IMR-90 (cell line): ENCODE measurements at regions not wholly inside any gene's neighbourhood (a gene's known extent, or its start where the extent isn't known, plus 50 kb on each side); places are given as distances from the start of the nearest gene placed in this dataset.

Experiments
- ATAC-seq: fragments of 200-7000 bp; cut with Tn5 transposase; 2 replicates; pipeline ENCODE4 v1.9.1; 2020; ENCODE audit warnings: low read depth, mild to moderate bottlenecking, moderate library complexity
- BruUV-seq: library from RNA; stranded (reverse); fragments of 400-500 nt; replicated peaks from 2 replicates; lab custom pipeline; 2021; lab: Mats Ljungman, UMichigan
- CTCF ChIA-PET: fragments of 300-600 bp; formaldehyde crosslinking; extraction: SDS; loops from one replicate; lab custom pipeline; 2021; ENCODE audit warnings: antibody characterized with exemption; lab: Yijun Ruan, JAX
- POLR2A ChIA-PET: fragments of 300-600 bp; sonication (Branson Sonifier 250); formaldehyde crosslinking; loops from one replicate; lab custom pipeline; 2022; ENCODE audit warnings: antibody characterized with exemption; ENCODE audit not compliant: unreplicated experiment; lab: Charles Lee
- DNase-seq: peaks from one replicate; pipeline ENCODE4 v3.0.0; 2013
- H2AFZ ChIP-seq: replicated peaks from 2 replicates; pipeline ENCODE3; 2013; ENCODE audit warnings: low read length, mild to moderate bottlenecking; ENCODE audit not compliant: poor library complexity
- H2AK5ac ChIP-seq: 2 replicates; pipeline ENCODE4 v1.6.1; 2013; ENCODE audit warnings: low read depth, low read length, inconsistent platforms
- H2AK9ac ChIP-seq: replicated peaks from 2 replicates; pipeline ENCODE3; 2013; ENCODE audit warnings: mild to moderate bottlenecking, low read depth, low read length, moderate library complexity; ENCODE audit not compliant: poor library complexity
- H2BK120ac ChIP-seq: 2 replicates; pipeline ENCODE4 v1.6.1; 2013; ENCODE audit warnings: low read depth, low read length, inconsistent platforms
- H2BK15ac ChIP-seq: 3 replicates; pipeline ENCODE4 v1.6.1; 2013; ENCODE audit warnings: low read depth, low read length, inconsistent platforms
- H2BK20ac ChIP-seq: 2 replicates; pipeline ENCODE4 v1.6.1; 2013; ENCODE audit warnings: low read depth, mild to moderate bottlenecking, inconsistent platforms, low read length, moderate library complexity
- H2BK5ac ChIP-seq: 2 replicates; pipeline ENCODE4 v1.6.1; 2013; ENCODE audit warnings: mild to moderate bottlenecking, low read depth, low read length, inconsistent platforms; ENCODE audit not compliant: poor library complexity, severe bottlenecking
- H3K14ac ChIP-seq: replicated peaks from 2 replicates; pipeline ENCODE4 v1.6.1; 2013; ENCODE audit warnings: low read depth, low read length, inconsistent platforms
- H3K18ac ChIP-seq: 2 replicates; pipeline ENCODE4 v1.6.1; 2013; ENCODE audit warnings: low read depth, low read length, control low read depth
- H3K23ac ChIP-seq: 2 replicates; pipeline ENCODE4 v1.6.1; 2013; ENCODE audit warnings: low read depth, low read length, inconsistent platforms
- H3K27ac ChIP-seq: 2 replicates; pipeline ENCODE4 v1.5.1; 2013; ENCODE audit warnings: mild to moderate bottlenecking, control low read depth, low read length; ENCODE audit not compliant: insufficient read depth
- H3K27me3 ChIP-seq: 2 replicates; pipeline ENCODE4 v1.6.1; 2013; ENCODE audit warnings: low read length; ENCODE audit not compliant: control insufficient read depth, insufficient read depth
- H3K36me3 ChIP-seq: 2 replicates; pipeline ENCODE4 v1.6.1; 2013; ENCODE audit warnings: low read length, mixed read lengths; ENCODE audit not compliant: control insufficient read depth, insufficient read depth
- H3K4ac ChIP-seq: 2 replicates; pipeline ENCODE4 v1.6.1; 2013; ENCODE audit warnings: low read depth, low read length, inconsistent platforms
- H3K4me1 ChIP-seq: 2 replicates; pipeline ENCODE4 v1.6.1; 2013; ENCODE audit warnings: low read length, mixed read lengths; ENCODE audit not compliant: control insufficient read depth, insufficient read depth
- H3K4me2 ChIP-seq: 2 replicates; pipeline ENCODE4 v1.6.1; 2013; ENCODE audit warnings: low read depth, mild to moderate bottlenecking, control low read depth, low read length, moderate library complexity
- H3K4me3 ChIP-seq: 2 replicates; pipeline ENCODE4 v1.5.1; 2013; ENCODE audit warnings: low read depth, mild to moderate bottlenecking, control low read depth, low read length, moderate library complexity; ENCODE audit not compliant: insufficient read depth
- H3K56ac ChIP-seq: 2 replicates; pipeline ENCODE4 v1.6.1; 2013; ENCODE audit warnings: low read length, inconsistent platforms; ENCODE audit not compliant: insufficient read depth; ENCODE audit errors: extremely low read depth
- H3K79me1 ChIP-seq, 2 experiments: 2 replicates each; pipeline ENCODE4 v1.6.1; 2013; ENCODE audit warnings: low read length in 2 of 2, inconsistent platforms in 1 of 2, low read depth in 1 of 2
- H3K9ac ChIP-seq: 2 replicates; pipeline ENCODE4 v1.6.1; 2013; ENCODE audit warnings: low read depth, low read length, control low read depth
- H3K9me1 ChIP-seq: 2 replicates; pipeline ENCODE4 v1.6.1; 2013; ENCODE audit warnings: low read length, inconsistent platforms; ENCODE audit not compliant: insufficient read depth
- H3K9me3 ChIP-seq: 2 replicates; pipeline ENCODE4 v1.6.1; 2013; ENCODE audit warnings: low read length; ENCODE audit not compliant: control insufficient read depth, insufficient read depth
- H4K20me1 ChIP-seq: 2 replicates; pipeline ENCODE4 v1.6.1; 2013; ENCODE audit warnings: low read length, inconsistent platforms; ENCODE audit not compliant: insufficient read depth
- H4K5ac ChIP-seq: 2 replicates; pipeline ENCODE4 v1.6.1; 2013; ENCODE audit warnings: mild to moderate bottlenecking, low read depth, low read length, control low read depth
- H4K8ac ChIP-seq, 2 experiments: 2 replicates each; pipeline ENCODE4 v1.6.1; 2013; ENCODE audit warnings: low read depth in 2 of 2, low read length in 2 of 2, control low read depth in 1 of 2, inconsistent platforms in 1 of 2
- H4K91ac ChIP-seq: 2 replicates; pipeline ENCODE4 v1.6.1; 2013; ENCODE audit warnings: low read depth, low read length, inconsistent platforms; ENCODE audit not compliant: insufficient read depth
- CHD1 ChIP-seq: IDR thresholded peaks from 2 replicates; pipeline ENCODE4 v1.6.1; 2012; ENCODE audit warnings: low read depth, low read length, improper control_type of control experiment
- CTCF ChIP-seq: conservative IDR thresholded peaks from 2 replicates; pipeline ENCODE4 v1.5.1; 2012; ENCODE audit warnings: mild to moderate bottlenecking, low read depth, low read length, improper control_type of control experiment
- MAZ ChIP-seq: IDR thresholded peaks from 2 replicates; pipeline ENCODE4 v1.6.1; 2012; ENCODE audit warnings: low read depth, mild to moderate bottlenecking, low read length, improper control_type of control experiment, moderate library complexity, borderline replicate concordance
- NFE2L2 ChIP-seq: fragments of 150-350 bp; IDR thresholded peaks from 2 replicates; pipeline ENCODE4 v1.6.1; 2016; ENCODE audit warnings: low read depth, mild to moderate bottlenecking, low read length
- RCOR1 ChIP-seq: IDR thresholded peaks from 2 replicates; pipeline ENCODE4 v1.6.1; 2012; ENCODE audit warnings: mild to moderate bottlenecking, low read length, improper control_type of control experiment; ENCODE audit not compliant: insufficient replicate concordance
- SMC3 ChIP-seq: fragments of 150-350 bp; IDR thresholded peaks from 2 replicates; pipeline ENCODE4 v1.6.1; 2016; ENCODE audit warnings: low read depth, mild to moderate bottlenecking, antibody characterized with exemption, low read length, moderate library complexity
- WGBS, 2 experiments: methylation state at CpG; one replicate each; pipeline versions ENCODE4 v1.1.5 to v1.1.7; 2013; ENCODE audit warnings: missing lambda C conversion rate in 2 of 2; ENCODE audit not compliant: insufficient read length in 1 of 2; ENCODE audit errors: extremely low coverage in 2 of 2; 5-methylcytosine and 5-hydroxymethylcytosine counted together
- dilution Hi-C: fragments of 300-500 bp; cut with HindIII; formaldehyde crosslinking; loops from one replicate; pipeline ENCODE4 v1.14.3; 2018; ENCODE audit warnings: low sequenced_read_pairs; ENCODE audit not compliant: unreplicated experiment
- in situ Hi-C: fragments of 300-500 bp; cut with MboI; formaldehyde crosslinking; loops from 3 replicates; pipeline ENCODE4 v1.14.3; 2019; ENCODE audit warnings: low sequenced_read_pairs, inconsistent platforms, mixed read lengths
- intact Hi-C: fragments of 100-400 bp; cut with micrococcal nuclease; formaldehyde crosslinking; loops from 2 replicates; pipeline ENCODE4 v1.10.0; 2022

GRCh38 chr4:185966997-185967775, 101.8 kb upstream of the TLR3 start:
- no peaks in the 10 kb centered on the region for H4K20me1 ChIP-seq
- H3K79me1 ChIP-seq, result no peaks in the 10 kb centered on the region
- H2AFZ ChIP-seq, result no peak overlapping the region
- POLR2A ChIA-PET, result no interaction called here
- H2BK5ac ChIP-seq, result no peak overlapping the region
- H2AK9ac ChIP-seq, result no peak overlapping the region
- no peaks in the 10 kb centered on the region for H3K4me1 ChIP-seq
- H3K56ac ChIP-seq, result no peak overlapping the region
- H3K4me2 ChIP-seq, result no peak overlapping the region
- no peak for ATAC-seq
- no peaks in the 10 kb centered on the region; the same call in 1 of the 2 replicates for H3K27me3 ChIP-seq
- no CpG with 5 or more reads among the region's 4 CpGs for WGBS, 2 experiments
- BruUV-seq, result no TSS peak
- no peak overlapping the region for H3K18ac ChIP-seq
- H3K4me3 ChIP-seq, result no peak overlapping the region
- intact Hi-C loops, result no loop called here
- no peak overlapping the region for H3K9ac ChIP-seq
- no peaks in the 10 kb centered on the region for H3K9me3 ChIP-seq
- H4K91ac ChIP-seq, result no peak overlapping the region
- H3K36me3 ChIP-seq, result no peaks in the 10 kb centered on the region
- H3K27ac ChIP-seq, result no peak overlapping the region
- no peak overlapping the region for H4K5ac ChIP-seq
- no peak overlapping the region for H2BK20ac ChIP-seq
- TF ChIP-seq CHD1, result no peak
- no peak for TF ChIP-seq MAZ
- TF ChIP-seq SMC3, result no peak
- TF ChIP-seq RCOR1, result no peak
- TF ChIP-seq CTCF, result no peak
- no peak for TF ChIP-seq NFE2L2
- H2BK120ac ChIP-seq, result no peak overlapping the region
- no peak overlapping the region for H2BK15ac ChIP-seq
- no peak overlapping the region for H2AK5ac ChIP-seq
- no peak overlapping the region for H3K4ac ChIP-seq
- dilution Hi-C loops, result no loop called here
- H3K23ac ChIP-seq, result no peak overlapping the region
- DNase-seq, result no peak
- H3K14ac ChIP-seq, result no peak overlapping the region
- H3K9me1 ChIP-seq, result no peaks in the 10 kb centered on the region
- H4K8ac ChIP-seq, result no peak overlapping the region
- CTCF ChIA-PET, result no interaction called here
- in situ Hi-C loops, result no loop called here
